ENCODE measurements at regions not wholly inside any gene's neighbourhood (a gene's known extent, or its start where the extent isn't known, plus 50 kb on each side); places are given as distances from the start of the nearest gene placed in this dataset.

GRCh38 chr16:51949282-51949681 is 597.7 kb downstream of the TOX3 start:
- no peaks in the 10 kb centered on the region for H4K20me1 ChIP-seq (ENCODE audit: insufficient read depth)
- no peaks in the 10 kb centered on the region for H3K36me3 ChIP-seq (ENCODE audit: low read depth)
- no peak overlapping the region for H2AFZ ChIP-seq
- TF ChIP-seq CTCF (conservative IDR thresholded peaks at IDR 0.05), result no peak
- TF ChIP-seq EZH2 (IDR thresholded peaks at IDR 0.05; ENCODE audit: low read depth), result no peak
- peaks cover 14% of the 10 kb centered on the region; the same call in 1 of the 2 replicates for H3K27me3 ChIP-seq (ENCODE audit: insufficient read depth, low read depth)
- H3K9me2 ChIP-seq (ENCODE audit: insufficient read depth), result no peaks in the 10 kb centered on the region
- H3K27ac ChIP-seq, result no peak overlapping the region
- H3K79me2 ChIP-seq (ENCODE audit: low read depth), result no peaks in the 10 kb centered on the region
- CTCF ChIA-PET, result no interaction called here
- POLR2A ChIA-PET (ENCODE audit: unreplicated experiment), result no interaction called here
- no peak overlapping the region for H3K4me3 ChIP-seq
- H3K9me3 ChIP-seq (ENCODE audit: insufficient read depth, low read depth), result no peaks in the 10 kb centered on the region
- H3F3A ChIP-seq (ENCODE audit: insufficient read depth, low read depth), result no peaks in the 10 kb centered on the region
- H3K4me2 ChIP-seq, result no peak overlapping the region
- DNase-seq, result no peak
- H3K4me1 ChIP-seq (replicated peaks; ENCODE audit: insufficient read depth), result no peaks in the 10 kb centered on the region
- no TSS peak for BruUV-seq (replicated peaks)
- intact Hi-C loops (cut with micrococcal nuclease; ENCODE audit: unreplicated experiment), result no loop called here

GRCh38 chr16:51941412-51941811 is 605.5 kb downstream of the TOX3 start:
- no peaks in the 10 kb centered on the region for H3K79me2 ChIP-seq (ENCODE audit: low read depth)
- no peak overlapping the region for H3K4me2 ChIP-seq
- no peaks in the 10 kb centered on the region for H3K9me3 ChIP-seq (ENCODE audit: insufficient read depth, low read depth)
- TF ChIP-seq EZH2 (IDR thresholded peaks at IDR 0.05; ENCODE audit: low read depth) (no peak), CTCF (conservative IDR thresholded peaks at IDR 0.05) (no peak)
- CTCF ChIA-PET, result no interaction called here
- DNase-seq, result no peak
- H3K4me1 ChIP-seq (replicated peaks; ENCODE audit: insufficient read depth), result no peaks in the 10 kb centered on the region
- no peaks in the 10 kb centered on the region for H3F3A ChIP-seq (ENCODE audit: insufficient read depth, low read depth)
- H2AFZ ChIP-seq, result no peak overlapping the region
- no peaks in the 10 kb centered on the region for H4K20me1 ChIP-seq (ENCODE audit: insufficient read depth)
- BruUV-seq (replicated peaks), result no TSS peak
- intact Hi-C loops (cut with micrococcal nuclease; ENCODE audit: unreplicated experiment), result no loop called here
- H3K9me2 ChIP-seq (ENCODE audit: insufficient read depth), result no peaks in the 10 kb centered on the region
- H3K27me3 ChIP-seq (ENCODE audit: insufficient read depth, low read depth), result peaks cover 24% of the 10 kb centered on the region
- H3K4me3 ChIP-seq, result no peak overlapping the region
- H3K36me3 ChIP-seq (ENCODE audit: low read depth), result no peaks in the 10 kb centered on the region
- no peak overlapping the region for H3K27ac ChIP-seq
- POLR2A ChIA-PET (ENCODE audit: unreplicated experiment), result no interaction called here

GRCh38 chr16:51940183-51940582 is 606.8 kb downstream of the TOX3 start:
- BruUV-seq (replicated peaks), result no TSS peak

More at GRCh38 chr16:51940183-51940582, 606.8 kb downstream of the TOX3 start:
- no peaks in the 10 kb centered on the region for H3K79me2 ChIP-seq (ENCODE audit: low read depth)
- no peaks in the 10 kb centered on the region for H3K36me3 ChIP-seq (ENCODE audit: low read depth)
- TF ChIP-seq EZH2 (IDR thresholded peaks at IDR 0.05; ENCODE audit: low read depth) (no peak), CTCF (conservative IDR thresholded peaks at IDR 0.05) (no peak)
- H3K4me2 ChIP-seq, result no peak overlapping the region
- intact Hi-C loops (cut with micrococcal nuclease; ENCODE audit: unreplicated experiment), result no loop called here
- H3K27me3 ChIP-seq (ENCODE audit: insufficient read depth, low read depth), result peaks cover 24% of the 10 kb centered on the region
- no peaks in the 10 kb centered on the region for H4K20me1 ChIP-seq (ENCODE audit: insufficient read depth)
- H3K4me1 ChIP-seq (replicated peaks; ENCODE audit: insufficient read depth), result no peaks in the 10 kb centered on the region
- H3F3A ChIP-seq (ENCODE audit: insufficient read depth, low read depth), result no peaks in the 10 kb centered on the region
- DNase-seq, result no peak
- ChIA-PET CTCF (no interaction called here), POLR2A (ENCODE audit: unreplicated experiment) (no interaction called here)
- H3K27ac ChIP-seq, result no peak overlapping the region
- H2AFZ ChIP-seq, result no peak overlapping the region
- no peaks in the 10 kb centered on the region for H3K9me2 ChIP-seq (ENCODE audit: insufficient read depth)
- no peak overlapping the region for H3K4me3 ChIP-seq
- no peaks in the 10 kb centered on the region for H3K9me3 ChIP-seq (ENCODE audit: insufficient read depth, low read depth)
